Heart left ventricle (tissue), 13 donors: ENCODE measurements at regions not wholly inside any gene's neighbourhood (a gene's known extent, or its start where the extent isn't known, plus 50 kb on each side); places are given as distances from the start of the nearest gene placed in this dataset.

Source experiments
- POLR2A ChIP-seq, 2 donors: fragments of 450-650 bp; IDR thresholded peaks; one replicate each; pipeline ENCODE4 v1.6.1; 2017; ENCODE audit warnings: antibody characterized with exemption in 2 of 2, mild to moderate bottlenecking in 2 of 2, moderate library complexity in 2 of 2
- TF ChIP-seq, protein P1 (sequence below), 12 donors: fragments of 200-600 bp; sonication (generic) in 4 of 12; IDR thresholded peaks; one replicate each; pipeline versions ENCODE4 v1.5.0 to v1.8.0; 2018 to 2022; ENCODE audit warnings: antibody characterized with exemption in 12 of 12, mild to moderate bottlenecking in 5 of 12
- donor health status: ischemic (EF 13 %, LVEDD 7.1; RV severe dilation, severe dysfunction).
- donor health status: DM: no; HTN: yes; CAD: no.
- donor health status: DM: no; HTN: no; CAD: no.
- donor health status: ischemic (EF 25% LVEDD 6.9; RV normal size, moderate dysfunction).
- donor health status: ischemic (EF 25% LVEDD 5.7; RV mildly dilated, moderate dysfunction).
- donor health status: ischemic (EF 35%, LVEDD 5.7; RV mildly dilated, moderate dysfunction).
- donor health status: nonischemic (EF 11% LVEDD 7.7; RV severe dilation, severe dysfunction).
- donor health status: DM: yes; HTN: yes; CAD: no.
- donor health status: PGD.
- donor health status: ischemic (EF 29% LVEDD 5.4; RV normal size, mild dysfunction).
- donor health status: nonischemic (EF 23%, LVEDD 6.1; RV moderate dilation, normal function).

DNA sequence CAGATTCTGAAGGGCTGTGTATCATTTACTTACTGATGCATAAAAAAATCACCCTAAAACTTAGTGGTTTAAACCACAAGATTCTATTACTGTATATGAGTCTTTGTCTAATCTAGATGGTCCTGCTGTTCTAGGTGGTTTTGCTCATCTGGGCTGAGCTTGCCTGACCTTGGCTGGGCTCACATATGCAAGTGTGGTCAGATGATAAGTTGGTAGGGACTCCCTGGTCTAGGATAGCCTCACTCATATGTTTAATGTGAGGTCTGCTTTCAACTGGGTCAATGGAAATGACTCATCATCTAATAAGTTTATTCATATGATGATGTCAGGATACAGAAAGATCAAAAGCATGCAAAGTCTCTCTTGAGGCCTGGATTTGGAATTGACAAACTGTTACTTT lies 887.8 kb downstream of the TRHDE start:
- TF ChIP-seq, protein P1, sequence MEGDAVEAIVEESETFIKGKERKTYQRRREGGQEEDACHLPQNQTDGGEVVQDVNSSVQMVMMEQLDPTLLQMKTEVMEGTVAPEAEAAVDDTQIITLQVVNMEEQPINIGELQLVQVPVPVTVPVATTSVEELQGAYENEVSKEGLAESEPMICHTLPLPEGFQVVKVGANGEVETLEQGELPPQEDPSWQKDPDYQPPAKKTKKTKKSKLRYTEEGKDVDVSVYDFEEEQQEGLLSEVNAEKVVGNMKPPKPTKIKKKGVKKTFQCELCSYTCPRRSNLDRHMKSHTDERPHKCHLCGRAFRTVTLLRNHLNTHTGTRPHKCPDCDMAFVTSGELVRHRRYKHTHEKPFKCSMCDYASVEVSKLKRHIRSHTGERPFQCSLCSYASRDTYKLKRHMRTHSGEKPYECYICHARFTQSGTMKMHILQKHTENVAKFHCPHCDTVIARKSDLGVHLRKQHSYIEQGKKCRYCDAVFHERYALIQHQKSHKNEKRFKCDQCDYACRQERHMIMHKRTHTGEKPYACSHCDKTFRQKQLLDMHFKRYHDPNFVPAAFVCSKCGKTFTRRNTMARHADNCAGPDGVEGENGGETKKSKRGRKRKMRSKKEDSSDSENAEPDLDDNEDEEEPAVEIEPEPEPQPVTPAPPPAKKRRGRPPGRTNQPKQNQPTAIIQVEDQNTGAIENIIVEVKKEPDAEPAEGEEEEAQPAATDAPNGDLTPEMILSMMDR (IDR thresholded peaks at IDR 0.05): no peak
- no peak for TF ChIP-seq POLR2A (IDR thresholded peaks at IDR 0.05)
